ENCODE measurements at regions not wholly inside any gene's neighbourhood (a gene's known extent, or its start where the extent isn't known, plus 50 kb on each side); places are given as distances from the start of the nearest gene placed in this dataset.
A peak's percentile ranks its signal among the peaks of the same experiment; 100 is the strongest.
"Not testable (repeated sequence)": the region's sequence is repeated elsewhere in the genome, so short reads cannot be mapped to it uniquely, and the experiment has no call there.

- DNase-seq = no peak
Observed at GRCh38 chr15:59828861-59829260, 139.7 kb upstream of the BNIP2 start.

DNA sequence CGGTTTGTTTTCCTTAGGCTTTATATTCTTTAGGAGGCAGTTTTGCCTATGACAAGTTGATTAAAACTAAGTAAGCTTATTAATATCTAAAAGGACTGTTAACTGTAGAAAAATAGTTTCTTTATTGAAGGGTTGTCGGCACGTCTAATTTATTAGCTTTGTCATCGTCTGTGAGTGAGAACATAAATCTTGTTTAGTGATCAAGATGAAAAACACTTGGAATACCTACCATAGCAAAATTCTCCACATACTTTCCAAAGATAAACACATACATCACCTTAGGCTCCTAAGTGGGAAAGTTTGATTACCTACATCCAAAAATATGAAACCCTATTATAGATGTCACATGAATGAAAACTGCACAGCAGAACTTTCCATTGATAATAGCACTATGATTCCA is 139.1 kb upstream of the BNIP2 start:
- DNase-seq = no peak

- DNase-seq = no peak
Observed at GRCh38 chr15:59825901-59826300, 136.8 kb upstream of the BNIP2 start.

- no peak for DNase-seq
Observed at GRCh38 chr15:59821286-59821685, 132.2 kb upstream of the BNIP2 start.

GRCh38 chr15:59819092-59819491 is 130.0 kb upstream of the BNIP2 start:
- no peak for DNase-seq

DNA sequence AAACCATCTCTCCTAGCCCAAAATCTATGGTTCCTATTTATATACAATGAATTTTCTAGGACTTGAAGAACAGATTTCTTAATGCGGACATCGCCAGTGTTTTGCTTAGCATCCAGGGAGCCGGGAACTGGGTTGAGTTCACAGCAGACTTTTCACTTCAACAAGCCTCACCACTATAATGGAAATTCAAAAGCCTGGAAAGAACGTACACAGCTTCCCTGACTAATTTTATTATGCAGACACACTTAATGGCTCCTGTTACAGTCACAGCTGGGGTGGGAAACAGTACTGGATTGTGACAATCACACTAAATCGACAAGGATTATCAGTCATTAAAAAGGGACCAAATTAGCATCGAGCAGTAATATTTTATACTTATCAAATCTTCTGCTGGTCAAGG is 129.2 kb upstream of the BNIP2 start:
- no peak for DNase-seq

DNA sequence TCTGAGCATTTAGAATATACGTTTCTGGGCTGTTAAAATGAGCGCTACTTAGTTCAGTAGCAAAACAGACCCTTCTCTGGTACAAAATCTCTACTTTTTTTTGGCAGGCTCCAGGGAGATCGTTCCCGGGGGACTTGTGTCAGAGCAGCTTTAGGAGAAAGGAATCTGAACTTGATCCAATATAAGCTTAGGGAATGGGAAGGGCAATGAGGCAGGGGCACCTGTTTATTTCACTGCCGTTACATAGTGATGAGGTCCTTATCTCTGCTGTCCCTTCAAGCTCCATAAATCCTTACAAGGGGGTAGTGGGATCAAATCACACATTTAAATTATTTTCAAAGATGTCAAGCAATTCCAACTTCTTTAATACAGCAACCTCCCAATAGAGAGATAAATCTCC is 128.7 kb upstream of the BNIP2 start:
- DNase-seq = no peak

DNA sequence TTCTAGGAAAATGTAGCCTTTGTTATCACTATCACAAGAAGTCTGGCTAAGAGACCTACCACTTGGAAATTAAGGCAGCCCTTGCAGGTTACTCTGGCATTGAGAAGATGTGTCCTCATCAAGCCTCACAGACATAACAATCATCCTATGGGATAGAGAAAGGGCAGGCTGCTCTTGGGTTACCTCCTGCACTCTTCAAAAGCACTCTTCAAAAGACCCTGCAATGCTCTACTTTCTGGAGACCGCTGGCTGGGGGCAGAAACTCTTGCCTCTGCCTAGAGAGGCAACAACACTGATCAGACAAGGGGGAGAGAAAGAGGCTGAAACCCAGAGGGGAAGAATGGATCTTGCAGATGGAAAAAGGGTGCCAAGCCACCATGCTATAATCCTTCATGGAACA is 127.9 kb upstream of the BNIP2 start:
- no peak for DNase-seq

DNA sequence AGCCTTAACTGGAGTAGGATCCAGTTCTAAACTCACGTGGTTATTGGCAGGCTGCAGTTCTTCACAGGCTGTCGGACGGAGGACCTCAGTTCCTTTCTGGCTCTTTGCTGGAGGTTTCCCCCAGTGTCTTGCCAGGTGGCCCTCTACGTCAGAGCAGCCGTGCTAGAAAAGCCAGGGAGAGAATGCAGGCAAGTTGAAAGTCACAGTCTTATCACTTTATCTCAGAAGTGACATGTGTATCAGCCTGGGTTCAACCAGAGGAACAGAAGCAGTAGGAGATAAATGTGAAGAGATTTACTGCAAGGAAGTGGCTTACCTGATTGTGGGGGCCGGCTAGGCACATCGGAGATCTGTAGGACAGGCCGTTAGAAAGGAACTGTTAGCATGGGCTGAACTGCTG is 125.3 kb upstream of the BNIP2 start:
- no peak for DNase-seq

DNA sequence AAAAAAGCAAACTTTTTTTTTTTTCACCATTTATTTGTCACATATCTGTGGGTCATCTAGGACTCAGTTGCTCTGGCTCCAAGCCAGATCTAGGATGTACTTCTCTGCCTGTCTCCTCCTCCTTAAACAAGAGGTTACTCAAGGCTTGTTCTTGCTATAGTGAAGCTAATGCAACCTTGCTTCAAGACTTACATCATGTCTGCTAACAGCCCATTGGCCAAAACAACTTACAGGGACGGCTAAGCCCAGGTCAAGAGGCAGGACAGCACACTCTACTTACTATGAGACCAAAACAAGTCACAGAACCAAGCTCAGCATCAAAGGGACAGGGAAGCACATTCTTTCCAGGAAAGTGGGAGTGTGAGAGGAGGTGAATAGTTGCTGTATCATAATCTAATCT is 123.8 kb upstream of the BNIP2 start:
- no peak for DNase-seq

GRCh38 chr15:59812250-59812870 is 123.2 kb upstream of the BNIP2 start:
- DNase-seq = no peak

DNA sequence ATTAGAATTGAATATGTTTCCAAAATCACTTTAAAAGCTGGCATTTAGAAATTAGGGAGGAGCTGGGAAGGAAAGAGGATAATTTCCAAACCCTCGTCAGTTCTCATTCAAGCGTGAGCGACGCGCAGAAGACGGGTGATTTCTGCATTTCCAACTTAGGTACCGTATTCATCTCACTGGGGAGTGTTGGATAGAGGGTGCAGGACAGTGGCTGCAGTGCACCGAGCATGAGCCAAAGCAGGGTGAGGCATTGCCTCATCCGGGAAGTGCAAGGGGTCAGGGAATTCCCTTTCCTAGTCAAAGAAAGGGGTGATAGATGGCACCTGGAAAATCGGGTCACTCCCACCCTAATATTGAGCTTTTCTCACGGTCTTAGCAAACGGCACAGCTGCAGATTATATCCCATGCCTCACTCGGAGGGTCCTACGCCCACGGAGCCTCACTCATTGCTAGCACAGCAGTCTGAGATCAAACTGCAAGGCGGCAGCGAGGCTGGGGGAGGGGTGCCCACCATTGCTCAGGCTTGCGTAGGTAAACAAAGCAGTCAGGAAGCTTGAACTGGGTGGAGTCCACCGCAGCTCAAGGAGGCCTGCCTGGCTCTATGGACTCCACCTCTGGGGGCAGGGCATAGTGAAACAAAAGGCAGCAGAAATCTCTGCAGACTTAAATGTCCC is 114.3 kb upstream of the BNIP2 start:
- peak; percentile 8 to 10 for DNase-seq

DNA sequence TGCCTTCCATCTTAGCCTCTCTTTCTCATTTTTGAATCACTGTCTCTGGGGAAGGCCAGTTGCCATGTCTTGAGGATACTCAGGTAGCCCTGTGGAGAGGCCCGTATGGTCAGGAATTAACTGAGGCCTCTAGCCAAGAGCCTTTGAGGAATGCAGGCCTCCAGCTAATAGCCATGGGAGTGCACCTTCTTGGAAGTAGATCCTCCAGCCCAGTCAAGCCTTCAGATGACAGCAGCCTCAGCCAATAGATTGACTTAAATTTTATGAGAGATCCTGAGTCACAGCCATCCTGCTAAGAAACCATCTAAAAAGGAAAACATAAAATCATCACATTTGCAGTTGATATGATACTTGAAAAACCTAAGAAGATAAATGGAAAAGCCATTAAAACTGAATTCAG is 112.5 kb upstream of the BNIP2 start:
- DNase-seq = no peak

- DNase-seq = no peak
Observed at GRCh38 chr15:59798605-59798917, 109.4 kb upstream of the BNIP2 start.

DNA sequence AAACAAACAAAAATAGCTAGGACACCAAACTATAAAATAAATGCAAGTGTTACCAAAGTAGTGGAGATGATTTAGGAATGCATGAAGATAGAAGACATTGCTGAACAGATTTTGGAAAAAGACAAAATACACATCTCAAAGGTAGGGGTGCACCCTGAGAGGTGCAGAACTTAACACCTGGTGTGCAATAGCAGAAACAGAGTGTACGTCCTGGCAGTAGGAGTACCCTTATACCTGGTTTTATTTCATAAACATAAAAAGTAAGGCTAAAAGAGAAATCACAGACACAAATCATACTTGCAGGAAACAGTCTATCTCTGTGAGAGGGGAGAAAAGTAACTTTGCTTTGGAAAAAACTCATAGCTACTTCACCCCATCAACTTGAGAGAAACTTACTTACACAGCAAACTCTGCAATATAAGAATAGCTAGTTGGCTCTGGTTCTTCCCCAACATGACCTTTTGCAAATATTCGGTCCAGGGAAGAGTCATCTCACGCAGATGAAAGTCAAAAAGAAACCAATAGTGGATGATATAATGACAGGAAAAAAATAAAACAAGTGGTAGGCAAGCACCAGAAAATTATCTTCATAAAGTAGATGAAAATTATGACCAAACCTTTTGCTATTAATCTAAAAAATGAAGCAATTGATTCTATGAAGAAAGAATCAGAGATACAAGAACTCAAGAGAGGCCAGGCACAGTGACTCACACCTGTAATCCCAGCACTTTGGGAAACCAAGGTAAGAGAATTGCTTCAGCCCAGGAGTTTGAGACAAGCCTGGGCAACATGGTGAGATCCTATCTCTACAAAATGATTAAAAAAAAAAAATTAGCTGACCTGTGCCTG is 108.9 kb upstream of the BNIP2 start:
- no peak for DNase-seq

DNA sequence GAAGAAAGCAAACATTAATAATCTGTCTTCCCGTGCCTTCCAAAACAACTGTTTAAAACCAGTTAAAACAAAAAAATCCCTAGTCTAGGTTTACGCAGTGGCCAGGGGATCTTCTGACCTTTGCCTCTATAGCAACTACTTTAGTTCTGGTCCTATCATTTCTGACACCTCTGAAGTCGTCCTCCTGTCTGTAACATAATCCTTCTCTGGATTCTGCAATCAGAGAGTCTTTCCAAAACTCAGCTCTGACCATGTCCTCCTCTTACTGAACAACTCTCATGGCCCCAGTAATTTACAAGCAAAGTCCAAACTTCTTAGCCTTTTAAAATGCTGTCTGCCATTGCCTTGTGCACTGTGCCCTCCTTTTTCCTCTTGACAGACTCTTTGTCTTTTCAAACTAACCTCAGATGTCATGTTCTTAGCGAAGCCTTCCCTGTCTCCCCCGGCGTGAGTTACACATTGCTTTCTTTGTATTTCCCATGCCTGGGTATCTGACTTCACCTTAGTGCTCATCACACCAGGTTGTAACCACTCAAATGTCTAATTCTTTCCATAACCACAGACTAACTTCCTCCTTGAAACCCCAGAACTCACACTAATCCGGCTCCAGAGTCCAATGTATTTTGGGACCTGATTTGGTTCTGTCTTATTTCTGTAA is 105.2 kb upstream of the BNIP2 start:
- DNase-seq = no peak

DNA sequence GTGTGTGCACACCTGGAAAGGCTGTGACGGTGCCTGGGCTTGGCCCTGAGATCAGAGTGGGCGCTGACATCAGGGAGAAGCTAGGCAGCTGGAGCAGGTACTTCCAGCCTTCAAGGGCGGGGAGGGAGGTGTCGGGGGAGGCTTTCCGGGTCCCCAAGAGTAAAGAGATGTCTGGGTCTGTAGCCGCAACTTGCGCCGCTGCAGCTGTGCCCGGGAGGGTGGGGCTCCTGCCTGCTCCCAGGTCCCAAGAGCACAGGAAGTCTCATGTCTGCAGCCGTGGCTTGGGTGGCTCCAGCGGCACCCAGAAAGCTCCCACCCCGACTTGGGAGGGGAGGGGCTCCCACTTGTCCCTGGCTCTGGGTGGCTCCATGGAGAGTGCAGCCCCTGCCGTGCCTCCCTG is 103.2 kb upstream of the BNIP2 start:
- DNase-seq = no peak

GRCh38 chr15:59791755-59792154 is 102.6 kb upstream of the BNIP2 start:
- DNase-seq = no peak

- DNase-seq = no peak
Observed at GRCh38 chr15:59791079-59791478, 102.0 kb upstream of the BNIP2 start.

DNA sequence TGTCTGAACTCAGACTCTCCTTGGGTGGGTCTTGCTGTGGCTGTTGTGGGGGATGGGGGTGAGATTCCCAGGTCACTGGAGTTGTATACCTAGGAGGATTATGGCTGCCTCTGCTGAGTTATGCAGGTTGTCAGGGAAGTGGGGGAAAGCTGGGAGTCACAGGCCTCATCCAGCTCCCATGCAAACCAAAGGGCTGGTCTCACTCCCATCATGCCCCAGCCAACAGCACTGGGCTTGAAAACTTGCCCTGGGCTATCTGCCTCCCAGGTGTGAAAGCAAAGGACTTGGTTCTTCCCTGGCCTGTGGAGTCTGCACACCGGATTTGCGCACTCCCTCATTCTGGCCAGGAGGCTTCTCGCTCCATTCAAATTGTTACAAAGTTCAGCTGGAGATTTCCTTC is 97.3 kb upstream of the BNIP2 start:
- not testable (repeated sequence) for DNase-seq

DNA sequence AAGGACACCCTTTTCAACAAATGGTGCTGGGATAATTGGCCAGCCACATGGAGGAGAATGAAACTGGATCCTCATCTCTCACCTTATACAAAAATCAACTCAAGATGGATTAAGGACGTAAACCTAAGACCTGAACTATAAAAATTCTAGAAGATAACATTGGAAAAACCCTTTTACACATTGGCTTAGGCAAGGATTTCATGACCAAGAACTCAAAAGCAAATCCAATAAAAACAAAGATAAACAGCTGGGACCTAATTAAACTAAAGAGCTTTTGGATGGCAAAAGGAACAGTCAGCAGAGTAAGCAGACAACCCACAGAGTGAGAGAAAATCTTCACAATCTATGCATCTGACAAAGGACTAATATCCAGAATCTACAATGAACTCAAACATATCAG is 96.9 kb upstream of the BNIP2 start:
- DNase-seq = not testable (repeated sequence)

DNA sequence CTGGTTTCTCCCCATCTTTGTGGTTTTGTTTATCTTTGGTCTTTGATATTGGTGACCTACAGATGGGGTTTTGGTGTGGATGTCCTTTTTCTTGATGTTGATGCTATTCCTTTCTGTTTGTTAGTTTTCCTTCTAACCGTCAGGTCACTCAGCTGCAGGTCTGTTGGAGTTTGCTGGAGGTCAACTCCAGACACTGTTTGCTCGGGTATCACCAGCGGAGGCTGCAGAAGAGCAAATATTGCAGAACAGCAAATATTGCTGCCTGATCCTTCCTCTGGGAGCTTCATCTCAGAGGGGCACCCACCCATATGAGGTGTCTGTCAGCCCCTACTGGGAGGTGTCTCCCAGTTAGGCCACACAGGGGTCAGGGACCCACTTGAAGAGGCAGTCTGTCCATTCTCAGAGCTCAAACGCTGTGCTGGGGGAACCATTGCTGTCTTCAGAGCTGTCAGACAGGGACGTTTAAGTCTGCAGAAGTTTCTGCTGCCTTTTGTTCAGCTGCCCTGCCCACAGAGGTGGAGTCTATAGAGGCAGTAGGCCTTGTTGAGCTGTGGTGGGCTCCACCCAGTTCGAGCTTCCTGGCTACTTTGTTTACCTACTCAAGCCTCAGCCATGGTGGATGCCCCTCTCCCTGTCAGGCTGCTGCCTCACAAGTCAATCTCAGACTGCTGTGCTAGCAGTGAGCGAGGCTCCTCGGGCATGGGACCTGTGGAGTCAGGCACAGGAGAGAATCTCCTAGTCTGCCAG is 94.8 kb upstream of the BNIP2 start:
- not testable (repeated sequence) for DNase-seq

DNA sequence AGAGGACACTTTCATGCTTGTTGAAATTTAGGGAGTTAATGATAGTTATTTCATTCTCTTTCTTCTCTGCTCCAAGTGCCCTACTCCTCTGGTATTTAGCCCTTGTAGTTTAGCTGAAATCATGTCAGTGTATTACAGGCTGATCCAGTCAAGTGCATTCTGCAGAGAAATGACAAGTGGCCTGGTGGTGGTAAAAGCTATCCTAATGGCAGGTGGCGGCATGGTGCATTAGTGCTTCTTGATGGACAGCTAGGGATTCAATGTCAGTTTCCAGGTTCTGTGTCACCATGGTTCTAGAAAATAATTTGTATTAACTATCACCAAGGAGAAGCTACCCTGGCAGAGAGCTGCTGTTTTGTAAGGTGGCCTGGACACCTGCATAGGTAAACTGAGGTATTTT is 90.0 kb upstream of the BNIP2 start:
- DNase-seq = no peak
